GM23248 (cell line): ENCODE measurements at regions not wholly inside any gene's neighbourhood (a gene's known extent, or its start where the extent isn't known, plus 50 kb on each side); places are given as distances from the start of the nearest gene placed in this dataset.

Source experiments
- DNase-seq: peaks from one replicate; pipeline ENCODE4 v3.0.0-alpha.2; 2015
- H2AFZ ChIP-seq: fragments of 200-600 bp; sonication (generic); 2 replicates; pipeline ENCODE4 v1.6.1; 2016; ENCODE audit warnings: antibody characterized with exemption
- H3F3A ChIP-seq: fragments of 200-600 bp; sonication (generic); 2 replicates; pipeline ENCODE4 v1.6.1; 2016; ENCODE audit warnings: mild to moderate bottlenecking, antibody characterized with exemption, mixed run types; ENCODE audit not compliant: insufficient read depth
- H3K27ac ChIP-seq: fragments of 200-600 bp; sonication (generic); 2 replicates; pipeline ENCODE4 v1.5.1; 2016; ENCODE audit warnings: mild to moderate bottlenecking
- H3K27me3 ChIP-seq: fragments of 200-600 bp; sonication (generic); replicated peaks from 2 replicates; pipeline ENCODE4 v1.6.1; 2016; ENCODE audit warnings: mild to moderate bottlenecking; ENCODE audit not compliant: insufficient read depth
- H3K36me3 ChIP-seq: fragments of 200-600 bp; sonication (generic); 2 replicates; pipeline ENCODE4 v1.6.1; 2016; ENCODE audit warnings: low read depth, mild to moderate bottlenecking
- H3K4me1 ChIP-seq: fragments of 200-600 bp; sonication (generic); 2 replicates; pipeline ENCODE4 v1.6.1; 2016; ENCODE audit warnings: mild to moderate bottlenecking; ENCODE audit not compliant: insufficient read depth
- H3K4me2 ChIP-seq: fragments of 200-600 bp; sonication (generic); one replicate; pipeline ENCODE4 v1.6.1; 2016; ENCODE audit warnings: mild to moderate bottlenecking; ENCODE audit not compliant: unreplicated experiment
- H3K4me3 ChIP-seq: fragments of 200-600 bp; sonication (generic); 2 replicates; pipeline ENCODE4 v1.5.1; 2016; ENCODE audit warnings: mild to moderate bottlenecking
- H3K79me2 ChIP-seq: fragments of 200-600 bp; sonication (generic); 2 replicates; pipeline ENCODE4 v1.6.1; 2016; ENCODE audit warnings: mild to moderate bottlenecking; ENCODE audit not compliant: insufficient read depth
- H3K9ac ChIP-seq: fragments of 200-600 bp; sonication (generic); 2 replicates; pipeline ENCODE4 v1.6.1; 2016; ENCODE audit warnings: mild to moderate bottlenecking
- H3K9me2 ChIP-seq: fragments of 200-600 bp; sonication (generic); 2 replicates; pipeline ENCODE4 v1.6.1; 2016; ENCODE audit warnings: mixed run types, mild to moderate bottlenecking, moderate library complexity; ENCODE audit not compliant: insufficient read depth
- H3K9me3 ChIP-seq: fragments of 200-600 bp; sonication (generic); one replicate; pipeline ENCODE4 v1.6.1; 2017; ENCODE audit warnings: low read depth
- H4K20me1 ChIP-seq: fragments of 200-600 bp; sonication (generic); 2 replicates; pipeline ENCODE4 v1.6.0; 2016; ENCODE audit not compliant: insufficient read depth
- EZH2 ChIP-seq: fragments of 200-600 bp; sonication (generic); IDR thresholded peaks from 2 replicates; pipeline ENCODE4 v1.6.1; 2018; ENCODE audit warnings: antibody characterized with exemption, mild to moderate bottlenecking; ENCODE audit not compliant: insufficient read depth, poor library complexity, severe bottlenecking
- EZH2phosphoT487 ChIP-seq: fragments of 200-600 bp; sonication (generic); IDR thresholded peaks from 2 replicates; pipeline ENCODE4 v1.6.1; 2018; ENCODE audit warnings: antibody characterized with exemption, moderate library complexity, mild to moderate bottlenecking, low read depth; ENCODE audit not compliant: insufficient read depth
- WGBS, 2 experiments: methylation state at CpG; one replicate each; pipeline ENCODE4 v1.1.6; 2015 to 2017; ENCODE audit warnings: low lambda C conversion rate in 2 of 2, low coverage in 1 of 2; ENCODE audit errors: missing lambda C conversion rate in 2 of 2; 5-methylcytosine and 5-hydroxymethylcytosine counted together
- in situ Hi-C: fragments of 300-500 bp; cut with MboI; formaldehyde crosslinking; loops from 2 replicates; pipeline ENCODE4 v1.15.0; 2020

GRCh38 chr18:40926679-40927078 is 1028.4 kb upstream of the PIK3C3 start:
- H3K79me2 ChIP-seq = no peaks in the 10 kb centered on the region
- no peaks in the 10 kb centered on the region for H3K27me3 ChIP-seq
- no peaks in the 10 kb centered on the region for H3K36me3 ChIP-seq
- H3K9ac ChIP-seq = no peak overlapping the region
- no peaks in the 10 kb centered on the region for H3F3A ChIP-seq
- peaks cover 3% of the 10 kb centered on the region; the same call in 1 of the 2 replicates for H3K4me1 ChIP-seq
- no peaks in the 10 kb centered on the region for H3K9me2 ChIP-seq
- H3K4me2 ChIP-seq = no peak overlapping the region
- H3K27ac ChIP-seq = no peak overlapping the region
- H2AFZ ChIP-seq = no peak overlapping the region
- H3K4me3 ChIP-seq = no peak overlapping the region
- H4K20me1 ChIP-seq = no peaks in the 10 kb centered on the region
- no peak for DNase-seq
- TF ChIP-seq EZH2 = no peak
- TF ChIP-seq EZH2phosphoT487 = no peak
- in situ Hi-C loops = no loop called here
- H3K9me3 ChIP-seq = no peaks in the 10 kb centered on the region
- WGBS, 2 experiments = 14 to 17% methylated on average over 5 of the region's 5 CpGs

GRCh38 chr18:40925071-40925541 is 1029.9 kb upstream of the PIK3C3 start:
- no peak overlapping the region for H3K27ac ChIP-seq
- no peaks in the 10 kb centered on the region for H4K20me1 ChIP-seq
- TF ChIP-seq EZH2 = no peak
- TF ChIP-seq EZH2phosphoT487 = no peak
- H3K79me2 ChIP-seq = no peaks in the 10 kb centered on the region
- in situ Hi-C loops = no loop called here
- H3F3A ChIP-seq = no peaks in the 10 kb centered on the region
- no peak overlapping the region for H3K9ac ChIP-seq
- no peaks in the 10 kb centered on the region for H3K27me3 ChIP-seq
- H3K4me3 ChIP-seq = no peak overlapping the region
- no peak overlapping the region for H3K4me2 ChIP-seq
- no peaks in the 10 kb centered on the region for H3K36me3 ChIP-seq
- 38 to 44% methylated on average over 1 of the region's 1 CpG for WGBS, 2 experiments
- peaks cover 3% of the 10 kb centered on the region; the same call in 1 of the 2 replicates for H3K4me1 ChIP-seq
- H3K9me2 ChIP-seq = no peaks in the 10 kb centered on the region
- H3K9me3 ChIP-seq = no peaks in the 10 kb centered on the region
- peak; percentile 21 for DNase-seq
- H2AFZ ChIP-seq = no peak overlapping the region

GRCh38 chr18:40921845-40922629 is 1033.0 kb upstream of the PIK3C3 start:
- H3K27me3 ChIP-seq = no peaks in the 10 kb centered on the region
- H2AFZ ChIP-seq = no peak overlapping the region
- DNase-seq = no peak
- H3K36me3 ChIP-seq = no peaks in the 10 kb centered on the region
- peaks cover under 1% of the 10 kb centered on the region; the same call in 1 of the 2 replicates for H3F3A ChIP-seq
- H3K4me3 ChIP-seq = no peak overlapping the region
- WGBS, 2 experiments = 39 to 40% methylated on average over 4 of the region's 4 CpGs
- TF ChIP-seq EZH2 (no peak), EZH2phosphoT487 (no peak)
- H3K9ac ChIP-seq = no peak overlapping the region
- in situ Hi-C loops = no loop called here
- H3K4me2 ChIP-seq = no peak overlapping the region
- H3K9me2 ChIP-seq = no peaks in the 10 kb centered on the region
- H3K79me2 ChIP-seq = no peaks in the 10 kb centered on the region
- peaks cover 3% of the 10 kb centered on the region; the same call in 1 of the 2 replicates for H3K4me1 ChIP-seq
- no peak overlapping the region for H3K27ac ChIP-seq
- no peaks in the 10 kb centered on the region for H4K20me1 ChIP-seq
- no peaks in the 10 kb centered on the region for H3K9me3 ChIP-seq

GRCh38 chr18:40917056-40917455 is 1038.0 kb upstream of the PIK3C3 start:
- in situ Hi-C loops = no loop called here
- no peaks in the 10 kb centered on the region for H3K36me3 ChIP-seq
- no peak overlapping the region for H3K27ac ChIP-seq
- H3K4me2 ChIP-seq = peak overlapping the region; percentile 36
- no peaks in the 10 kb centered on the region for H3K27me3 ChIP-seq
- H3K9me3 ChIP-seq = no peaks in the 10 kb centered on the region
- no peak overlapping the region for H3K9ac ChIP-seq
- no peak overlapping the region for H3K4me3 ChIP-seq
- H3F3A ChIP-seq = peaks cover 5% of the 10 kb centered on the region; the same call in 1 of the 2 replicates
- no peaks in the 10 kb centered on the region for H3K9me2 ChIP-seq
- no peaks in the 10 kb centered on the region for H4K20me1 ChIP-seq
- H3K79me2 ChIP-seq = no peaks in the 10 kb centered on the region
- TF ChIP-seq EZH2phosphoT487 (no peak), EZH2 (no peak)
- no peak overlapping the region for H2AFZ ChIP-seq
- 0 out of 2 replicates have a peak, but pooled peaks cover 5% of the 10 kb centered on the region for H3K4me1 ChIP-seq
- DNase-seq = peak; percentile 53
